ENCODE measurements at regions not wholly inside any gene's neighbourhood (a gene's known extent, or its start where the extent isn't known, plus 50 kb on each side); places are given as distances from the start of the nearest gene placed in this dataset.

- Histone ChIP-seq H3K9me3 (no peaks in the 10 kb centered on the region), H3K27me3 (no peaks in the 10 kb centered on the region), H3K36me3 (no peaks in the 10 kb centered on the region), H3K4me3 (no peak overlapping the region), H3K4me1 (no peaks in the 10 kb centered on the region), H3K27ac (no peak overlapping the region)
- in situ Hi-C loops (cut with MboI; ENCODE audit: low pct_ligation_motif_present in 1 of 4, low pct_unique_long_range_greater_than_20kb in 1 of 4, low sequenced_read_pairs in 3 of 4) (no loop called here), intact Hi-C loops (cut with DNase I; ENCODE audit: low total_unique reads) (no loop called here)
- WGBS, 2 donors (ENCODE audit: low coverage in 1 of 2), result 22 to 26% methylated on average over 1 of the region's 1 CpG
- TF ChIP-seq CTCF (IDR thresholded peaks at IDR 0.05), result no peak
- TF ChIP-seq EP300 (IDR thresholded peaks at IDR 0.05; ENCODE audit: low read depth), result no peak
- no peak for TF ChIP-seq POLR2A (IDR thresholded peaks at IDR 0.05)
- TF ChIP-seq POLR2AphosphoS5 (IDR thresholded peaks at IDR 0.05), result no peak
- no peak for DNase-seq
Measured at GRCh38 chr9:3066591-3066990, 222.7 kb upstream of the PUM3 start.

GRCh38 chr9:3059781-3060468, 216.0 kb upstream of the PUM3 start:
- in situ Hi-C loops (cut with MboI; ENCODE audit: low pct_ligation_motif_present in 1 of 4, low pct_unique_long_range_greater_than_20kb in 1 of 4, low sequenced_read_pairs in 3 of 4) (no loop called here), intact Hi-C loops (cut with DNase I; ENCODE audit: low total_unique reads) (no loop called here)
- Histone ChIP-seq H3K9me3 (no peaks in the 10 kb centered on the region), H3K27ac (no peak overlapping the region), H3K4me1 (no peaks in the 10 kb centered on the region), H3K27me3 (no peaks in the 10 kb centered on the region), H3K36me3 (no peaks in the 10 kb centered on the region), H3K4me3 (no peak overlapping the region)
- WGBS, 2 donors (ENCODE audit: low coverage in 1 of 2), result 82 to 86% methylated on average over 3 of the region's 3 CpGs
- no peak for DNase-seq
- TF ChIP-seq CTCF (IDR thresholded peaks at IDR 0.05) (no peak), EP300 (IDR thresholded peaks at IDR 0.05; ENCODE audit: low read depth) (no peak), POLR2AphosphoS5 (IDR thresholded peaks at IDR 0.05) (no peak), POLR2A (IDR thresholded peaks at IDR 0.05) (no peak)

- no peak for DNase-seq
- TF ChIP-seq CTCF (IDR thresholded peaks at IDR 0.05) (no peak), EP300 (IDR thresholded peaks at IDR 0.05; ENCODE audit: low read depth) (no peak)
- Histone ChIP-seq H3K27me3 (no peaks in the 10 kb centered on the region), H3K27ac (no peak overlapping the region), H3K36me3 (no peaks in the 10 kb centered on the region), H3K9me3 (no peaks in the 10 kb centered on the region), H3K4me1 (no peaks in the 10 kb centered on the region), H3K4me3 (no peak overlapping the region)
- intact Hi-C loops (cut with DNase I; ENCODE audit: low total_unique reads) (no loop called here), in situ Hi-C loops (cut with MboI; ENCODE audit: low pct_ligation_motif_present in 1 of 4, low pct_unique_long_range_greater_than_20kb in 1 of 4, low sequenced_read_pairs in 3 of 4) (no loop called here)
- 30 to 33% methylated on average over 2 of the region's 2 CpGs for WGBS, 2 donors (ENCODE audit: low coverage in 1 of 2)
Measured at GRCh38 chr9:3058409-3058808, 214.5 kb upstream of the PUM3 start.

GRCh38 chr9:3054017-3054586, 210.2 kb upstream of the PUM3 start:
- TF ChIP-seq CTCF (IDR thresholded peaks at IDR 0.05) (no peak), EP300 (IDR thresholded peaks at IDR 0.05; ENCODE audit: low read depth) (no peak), POLR2AphosphoS5 (IDR thresholded peaks at IDR 0.05) (no peak)
- in situ Hi-C loops (cut with MboI; ENCODE audit: low pct_ligation_motif_present in 1 of 4, low pct_unique_long_range_greater_than_20kb in 1 of 4, low sequenced_read_pairs in 3 of 4), result no loop called here
- Histone ChIP-seq H3K27me3 (no peaks in the 10 kb centered on the region), H3K9me3 (no peaks in the 10 kb centered on the region), H3K4me1 (no peaks in the 10 kb centered on the region), H3K27ac (no peak overlapping the region), H3K36me3 (no peaks in the 10 kb centered on the region), H3K4me3 (no peak overlapping the region)
- intact Hi-C loops (cut with DNase I; ENCODE audit: low total_unique reads), result no loop called here
- DNase-seq, result no peak
- 49 to 64% methylated on average over 3 to 6 of the region's 6 CpGs for WGBS, 2 donors (ENCODE audit: low coverage in 1 of 2)
